ENCODE measurements at regions not wholly inside any gene's neighbourhood (a gene's known extent, or its start where the extent isn't known, plus 50 kb on each side); places are given as distances from the start of the nearest gene placed in this dataset.

- Histone ChIP-seq H3K27me3 (ENCODE audit: insufficient read depth, poor library complexity, severe bottlenecking) (peaks cover 6% of the 10 kb centered on the region), H3K27ac (ENCODE audit: poor library complexity, severe bottlenecking) (no peak overlapping the region), H3K36me3 (ENCODE audit: low read depth) (no peaks in the 10 kb centered on the region), H3K4me3 (ENCODE audit: severe bottlenecking) (no peak overlapping the region), H3K9me3 (ENCODE audit: severe bottlenecking) (no peaks in the 10 kb centered on the region), H3K4me1 (ENCODE audit: insufficient read depth, poor library complexity, severe bottlenecking) (no peaks in the 10 kb centered on the region)
- ATAC-seq (ENCODE audit: low read depth) (no peak), DNase-seq (ENCODE audit: low spot score) (no peak)
- TF ChIP-seq CTCF (IDR thresholded peaks at IDR 0.05; ENCODE audit: poor library complexity, severe bottlenecking) = no peak
These were observed 194.3 kb upstream of the GPR26 start for GRCh38 chr10:123471811-123472210.

GRCh38 chr10:123472606-123473005 lies 193.5 kb upstream of the GPR26 start:
- no peak for DNase-seq (ENCODE audit: low spot score)
- no peak overlapping the region for H3K27ac ChIP-seq (ENCODE audit: poor library complexity, severe bottlenecking)
- TF ChIP-seq CTCF (IDR thresholded peaks at IDR 0.05; ENCODE audit: poor library complexity, severe bottlenecking) = no peak
- H3K4me3 ChIP-seq (ENCODE audit: severe bottlenecking) = no peak overlapping the region
- H3K9me3 ChIP-seq (ENCODE audit: severe bottlenecking) = no peaks in the 10 kb centered on the region
- peaks cover 6% of the 10 kb centered on the region for H3K27me3 ChIP-seq (ENCODE audit: insufficient read depth, poor library complexity, severe bottlenecking)
- H3K36me3 ChIP-seq (ENCODE audit: low read depth) = no peaks in the 10 kb centered on the region
- H3K4me1 ChIP-seq (ENCODE audit: insufficient read depth, poor library complexity, severe bottlenecking) = no peaks in the 10 kb centered on the region
- ATAC-seq (ENCODE audit: low read depth) = no peak

- H3K36me3 ChIP-seq (ENCODE audit: low read depth) = no peaks in the 10 kb centered on the region
- H3K4me1 ChIP-seq (ENCODE audit: insufficient read depth, poor library complexity, severe bottlenecking) = no peaks in the 10 kb centered on the region
- no peak for TF ChIP-seq CTCF (IDR thresholded peaks at IDR 0.05; ENCODE audit: poor library complexity, severe bottlenecking)
- ATAC-seq (ENCODE audit: low read depth) = no peak
- no peak overlapping the region for H3K27ac ChIP-seq (ENCODE audit: poor library complexity, severe bottlenecking)
- no peak overlapping the region for H3K4me3 ChIP-seq (ENCODE audit: severe bottlenecking)
- H3K9me3 ChIP-seq (ENCODE audit: severe bottlenecking) = no peaks in the 10 kb centered on the region
- no peak for DNase-seq (ENCODE audit: low spot score)
- peaks cover 10% of the 10 kb centered on the region for H3K27me3 ChIP-seq (ENCODE audit: insufficient read depth, poor library complexity, severe bottlenecking)
These were observed 191.5 kb upstream of the GPR26 start for GRCh38 chr10:123474700-123475099.

GRCh38 chr10:123475466-123475865 lies 190.7 kb upstream of the GPR26 start:
- DNase-seq (ENCODE audit: low spot score) (no peak), ATAC-seq (ENCODE audit: low read depth) (no peak)
- no peak for TF ChIP-seq CTCF (IDR thresholded peaks at IDR 0.05; ENCODE audit: poor library complexity, severe bottlenecking)
- no peaks in the 10 kb centered on the region for H3K9me3 ChIP-seq (ENCODE audit: severe bottlenecking)
- H3K27me3 ChIP-seq (ENCODE audit: insufficient read depth, poor library complexity, severe bottlenecking) = peaks cover 10% of the 10 kb centered on the region
- H3K4me1 ChIP-seq (ENCODE audit: insufficient read depth, poor library complexity, severe bottlenecking) = no peaks in the 10 kb centered on the region
- no peak overlapping the region for H3K4me3 ChIP-seq (ENCODE audit: severe bottlenecking)
- no peak overlapping the region for H3K27ac ChIP-seq (ENCODE audit: poor library complexity, severe bottlenecking)
- no peaks in the 10 kb centered on the region for H3K36me3 ChIP-seq (ENCODE audit: low read depth)

- H3K4me3 ChIP-seq (ENCODE audit: severe bottlenecking) = no peak overlapping the region
- TF ChIP-seq CTCF (IDR thresholded peaks at IDR 0.05; ENCODE audit: poor library complexity, severe bottlenecking) = no peak
- DNase-seq (ENCODE audit: low spot score) = no peak
- ATAC-seq (ENCODE audit: low read depth) = no peak
- H3K36me3 ChIP-seq (ENCODE audit: low read depth) = no peaks in the 10 kb centered on the region
- no peaks in the 10 kb centered on the region for H3K9me3 ChIP-seq (ENCODE audit: severe bottlenecking)
- H3K4me1 ChIP-seq (ENCODE audit: insufficient read depth, poor library complexity, severe bottlenecking) = no peaks in the 10 kb centered on the region
- peaks cover 10% of the 10 kb centered on the region for H3K27me3 ChIP-seq (ENCODE audit: insufficient read depth, poor library complexity, severe bottlenecking)
- H3K27ac ChIP-seq (ENCODE audit: poor library complexity, severe bottlenecking) = no peak overlapping the region
These were observed 188.0 kb upstream of the GPR26 start for GRCh38 chr10:123478116-123478515.
